K562 (cell line): ENCODE measurements at regions not wholly inside any gene's neighbourhood (a gene's known extent, or its start where the extent isn't known, plus 50 kb on each side); places are given as distances from the start of the nearest gene placed in this dataset.

Experiments
- ATAC-seq: fragments of 200-7000 bp; cut with Tn5 transposase; 3 replicates; pipeline ENCODE4 v1.9.1; 2020; ENCODE audit warnings: moderate library complexity
- BruUV-seq: library from RNA; stranded (reverse); fragments of 400-500 nt; replicated peaks from 2 replicates; lab custom pipeline; 2021; lab: Mats Ljungman, UMichigan
- CTCF ChIA-PET: fragments of 300-600 bp; formaldehyde crosslinking; extraction: SDS; loops from one replicate; lab custom pipeline; 2021; ENCODE audit warnings: low intra/inter-chr PET ratio; lab: Yijun Ruan, JAX
- POLR2A ChIA-PET: fragments of 300-600, 350-650 bp; sonication (Branson Sonifier 250); formaldehyde crosslinking; extraction: SDS; loops from one replicate; lab custom pipeline; 2021; ENCODE audit warnings: antibody characterized with exemption, inconsistent platforms; lab: Yijun Ruan, JAX
- DNase-seq, 4 experiments: peaks; one replicate each; pipeline versions ENCODE4 v3.0.0 to v3.0.0-alpha.2; 2011 to 2018; ENCODE audit warnings: low spot score in 3 of 4, mixed read lengths in 3 of 4; ENCODE audit errors: extremely low read depth in 1 of 4
- FAIRE-seq: peaks from 2 replicates; lab custom pipeline; 2011; peaks lifted over from hg19 to GRCh38; lab: Jason Lieb, UNC
- H2AFZ ChIP-seq: 2 replicates; pipeline ENCODE4 v1.6.0; 2011; ENCODE audit warnings: low read depth, low read length, control low read depth, inconsistent platforms
- H3K27ac ChIP-seq: fragments of 200-600 bp; 3 replicates; pipeline ENCODE4 v1.8.0; 2011; ENCODE audit warnings: low read depth, mild to moderate bottlenecking, control low read depth, inconsistent platforms, low read length, moderate library complexity, mixed read lengths; ENCODE audit errors: extremely low read depth
- H3K27me3 ChIP-seq, 2 experiments: fragments of 300-600 bp in 1 of 2; 2 replicates in 1 of 2; 3 replicates in 1 of 2; pipeline versions ENCODE4 v1.6.0 to v1.8.0; 2011; ENCODE audit warnings: inconsistent platforms in 2 of 2, low read length in 2 of 2, mild to moderate bottlenecking in 1 of 2, mixed read lengths in 1 of 2, moderate library complexity in 1 of 2; ENCODE audit not compliant: control insufficient read depth in 2 of 2, insufficient read depth in 2 of 2
- H3K36me3 ChIP-seq: fragments of 300-600 bp; 3 replicates; pipeline ENCODE4 v1.8.0; 2011; ENCODE audit warnings: mild to moderate bottlenecking, low read length, inconsistent platforms; ENCODE audit not compliant: control insufficient read depth, insufficient read depth
- H3K4me1 ChIP-seq, 2 experiments: fragments of 200-600 bp in 1 of 2; replicated peaks in 1 of 2; 2 replicates in 1 of 2; 3 replicates in 1 of 2; pipeline versions ENCODE4 v1.5.1 to v1.8.0; 2011; ENCODE audit warnings: inconsistent platforms in 2 of 2, low read length in 2 of 2, mild to moderate bottlenecking in 1 of 2, mixed read lengths in 1 of 2, moderate library complexity in 1 of 2; ENCODE audit not compliant: control insufficient read depth in 2 of 2, insufficient read depth in 2 of 2
- H3K4me2 ChIP-seq: 2 replicates; pipeline ENCODE4 v1.6.1; 2011; ENCODE audit warnings: low read length, control low read depth, inconsistent platforms, mixed read lengths; ENCODE audit not compliant: insufficient read depth
- H3K4me3 ChIP-seq: fragments of 200-600 bp; sonication (generic), shearing (Covaris generic); 2 replicates; pipeline ENCODE4 v1.5.1; 2016; ENCODE audit warnings: control low read depth, inconsistent platforms
- H3K79me2 ChIP-seq: fragments of 200-600 bp; 3 replicates; pipeline ENCODE4 v1.8.0; 2011; ENCODE audit warnings: low read length, inconsistent platforms; ENCODE audit not compliant: control insufficient read depth, insufficient read depth
- H3K9ac ChIP-seq, 2 experiments: 2 replicates each; pipeline versions ENCODE4 v1.6.0 to v1.6.1; 2011; ENCODE audit warnings: low read depth in 2 of 2, low read length in 2 of 2, control low read depth in 1 of 2, inconsistent platforms in 1 of 2, mild to moderate bottlenecking in 1 of 2, mixed read lengths in 1 of 2; ENCODE audit not compliant: insufficient read depth in 1 of 2
- H3K9me1 ChIP-seq: one replicate; pipeline ENCODE4 v1.6.0; 2011; ENCODE audit warnings: inconsistent platforms, mild to moderate bottlenecking, low read length, moderate library complexity; ENCODE audit not compliant: control insufficient read depth, insufficient read depth
- H3K9me3 ChIP-seq: replicated peaks from 2 replicates; pipeline ENCODE4 v1.5.1; 2011; ENCODE audit warnings: low read depth, low read length, inconsistent platforms; ENCODE audit not compliant: control insufficient read depth, insufficient read depth
- H4K20me1 ChIP-seq: replicated peaks from 2 replicates; pipeline ENCODE4 v1.6.1; 2011; ENCODE audit warnings: low read length, inconsistent platforms, mixed read lengths; ENCODE audit not compliant: control insufficient read depth, insufficient read depth
- CTBP1 ChIP-seq: fragments of 450-650 bp; IDR thresholded peaks from 2 replicates; pipeline ENCODE4 v1.6.1; 2016; ENCODE audit warnings: borderline replicate concordance
- DEAF1 ChIP-seq: fragments of 450-650 bp; formaldehyde crosslinking; IDR thresholded peaks from 2 replicates; pipeline ENCODE4 v1.4.0; 2020; ENCODE audit warnings: mild to moderate bottlenecking, moderate library complexity
- EWSR1 ChIP-seq: fragments of 450-650 bp; IDR thresholded peaks from 2 replicates; pipeline ENCODE4 v1.6.1; 2018; ENCODE audit warnings: borderline replicate concordance, mild to moderate bottlenecking, low read depth, moderate library complexity; ENCODE audit not compliant: partially characterized antibody
- FOS ChIP-seq: IDR thresholded peaks from 3 replicates; pipeline ENCODE4 v1.6.1; 2011; ENCODE audit not compliant: insufficient read length; ENCODE audit errors: extremely low read depth
- GTF2A2 ChIP-seq: IDR thresholded peaks from 2 replicates; pipeline ENCODE4 v1.6.1; 2016; ENCODE audit warnings: mild to moderate bottlenecking, missing genetic modification characterization, missing compliant biosample characterization
- HCFC1 ChIP-seq: IDR thresholded peaks from 2 replicates; pipeline ENCODE4 v1.6.1; 2012; ENCODE audit warnings: low read depth, low read length, improper control_type of control experiment
- HDAC1 ChIP-seq, 2 experiments: fragments of 450-650 bp; IDR thresholded peaks; 2 replicates each; pipeline ENCODE4 v1.6.1; 2016 to 2017; ENCODE audit warnings: inconsistent platforms in 1 of 2, mild to moderate bottlenecking in 1 of 2, moderate library complexity in 1 of 2
- ILK ChIP-seq: fragments of 450-650 bp; IDR thresholded peaks from 2 replicates; pipeline ENCODE4 v1.6.1; 2016; ENCODE audit warnings: missing genetic modification characterization, low read depth, mild to moderate bottlenecking, missing compliant biosample characterization, moderate library complexity, borderline replicate concordance
- L3MBTL2 ChIP-seq: fragments of 450-650 bp; IDR thresholded peaks from 2 replicates; pipeline ENCODE4 v1.6.1; 2016; ENCODE audit warnings: mild to moderate bottlenecking, moderate library complexity
- NCOR1 ChIP-seq: fragments of 450-650 bp; IDR thresholded peaks from 2 replicates; pipeline ENCODE4 v1.6.1; 2016; ENCODE audit warnings: mild to moderate bottlenecking, moderate library complexity
- POLR2B ChIP-seq: fragments of 450-650 bp; IDR thresholded peaks from 2 replicates; pipeline ENCODE4 v1.6.1; 2018; ENCODE audit warnings: low read depth; ENCODE audit not compliant: partially characterized antibody
- POLR3A ChIP-seq: IDR thresholded peaks from 2 replicates; pipeline ENCODE4 v1.6.1; 2011; ENCODE audit warnings: borderline replicate concordance, mild to moderate bottlenecking, moderate library complexity; ENCODE audit not compliant: insufficient read length, insufficient read depth; ENCODE audit errors: extremely low read depth
- PURB ChIP-seq: sonication (generic); formaldehyde crosslinking; IDR thresholded peaks from 2 replicates; pipeline ENCODE4 v1.9.0; 2021; ENCODE audit warnings: low read depth, mild to moderate bottlenecking, missing genetic modification reagents
- RBM17 ChIP-seq: fragments of 200-400 bp; formaldehyde crosslinking; IDR thresholded peaks from 2 replicates; pipeline ENCODE4 v1.6.1; 2017; ENCODE audit warnings: low read depth, mild to moderate bottlenecking, low read length, borderline replicate concordance
- SRSF3 ChIP-seq: fragments of 200-400 bp; formaldehyde crosslinking; IDR thresholded peaks from 2 replicates; pipeline ENCODE4 v1.6.1; 2016; ENCODE audit warnings: mild to moderate bottlenecking, low read length, moderate library complexity; ENCODE audit not compliant: insufficient read depth
- TFE3 ChIP-seq: fragments of 450-650 bp; formaldehyde crosslinking; IDR thresholded peaks from 2 replicates; pipeline ENCODE4 v1.4.0; 2020; ENCODE audit warnings: mild to moderate bottlenecking, mixed read lengths
- USF2 ChIP-seq: sonication (generic); formaldehyde crosslinking; IDR thresholded peaks from 2 replicates; pipeline ENCODE4 v1.5.0; 2020; ENCODE audit warnings: missing genetic modification reagents
- ZBTB17 ChIP-seq: fragments of 450-650 bp; formaldehyde crosslinking; IDR thresholded peaks from 2 replicates; pipeline ENCODE4 v1.4.0; 2020; ENCODE audit warnings: mild to moderate bottlenecking
- ZNF830 ChIP-seq: fragments of 250-450 bp; sonication (Bioruptor Pico); IDR thresholded peaks from 2 replicates; pipeline ENCODE4 v1.5.0; 2021; ENCODE audit warnings: mild to moderate bottlenecking
- WGBS: fragments of 100-300 bp; shearing (Covaris generic); methylation state at CpG from one replicate; pipeline ENCODE4 v1.1.6; 2016; ENCODE audit warnings: low coverage, mixed read lengths; ENCODE audit not compliant: insufficient coverage; ENCODE audit errors: missing lambda C conversion rate; 5-methylcytosine and 5-hydroxymethylcytosine counted together
- in situ Hi-C: fragments of 300-500 bp; cut with MboI; formaldehyde crosslinking; loops from 4 replicates; pipeline ENCODE4 v1.15.0; 2018; ENCODE audit warnings: inconsistent platforms, mixed read lengths
- intact Hi-C: fragments of 100-400 bp; cut with micrococcal nuclease; formaldehyde crosslinking; loops from 2 replicates; pipeline ENCODE4 v1.14.2; 2022

- no peak for TF ChIP-seq SRSF3
- no peak for TF ChIP-seq RBM17
- TF ChIP-seq ZBTB17 (CRISPR knock-in tag): no peak
- TF ChIP-seq ILK (tag): no peak
- no peak for TF ChIP-seq PURB (CRISPR knock-in tag)
- no peak for TF ChIP-seq DEAF1 (CRISPR knock-in tag)
- no peak for TF ChIP-seq TFE3
- TF ChIP-seq POLR3A: no peak
- no peak for TF ChIP-seq HCFC1
- no peak for TF ChIP-seq CTBP1
- TF ChIP-seq EWSR1: no peak
- no peak for TF ChIP-seq POLR2B
- no peak for TF ChIP-seq FOS
- TF ChIP-seq GTF2A2 (tag): no peak
- no peak for TF ChIP-seq NCOR1
- TF ChIP-seq L3MBTL2: no peak
- TF ChIP-seq USF2 (CRISPR knock-in tag): no peak
- TF ChIP-seq ZNF830 (CRISPR knock-in tag): no peak
- TF ChIP-seq HDAC1 (IDR thresholded peaks at IDR 0.05): no peak
- WGBS: 0% methylated on average over 4 of the region's 4 CpGs
- no peaks in the 10 kb centered on the region for H3K36me3 ChIP-seq
- H3K4me1 ChIP-seq: no peaks in the 10 kb centered on the region
- in situ Hi-C loops (no loop called here), intact Hi-C loops (no loop called here)
- no peak overlapping the region for H3K4me3 ChIP-seq
- H4K20me1 ChIP-seq: 0 out of 2 replicates have a peak, but pooled peaks cover 6% of the 10 kb centered on the region
- H3K9me3 ChIP-seq: no peaks in the 10 kb centered on the region
- no peak overlapping the region for H3K27ac ChIP-seq
- H3K4me2 ChIP-seq: no peak overlapping the region
- ChIA-PET POLR2A (interaction anchor here (1.0 kb wide), 1 partner anchor 49 kb away, joined by 3 read pairs; no protein-coding TSS in a partner anchor), CTCF (no interaction called here)
- peaks cover 3 to 30% of the 10 kb centered on the region in 2 experiments; a peak in 3 of 5 replicates for H3K27me3 ChIP-seq
- no peaks in the 10 kb centered on the region for H3K9me1 ChIP-seq
- no peaks in the 10 kb centered on the region for H3K79me2 ChIP-seq
- no TSS peak for BruUV-seq
- no peak for DNase-seq
- no peak overlapping the region for H2AFZ ChIP-seq
- H3K9ac ChIP-seq: no peak overlapping the region
- peak; percentile 27; the same call in 1 of the 3 replicates for ATAC-seq
- no peak for FAIRE-seq
Measured at GRCh38 chr1:5729636-5730145, 262.5 kb downstream of the NPHP4 start.
